SU-DHL-6 (cell line): ENCODE measurements at regions not wholly inside any gene's neighbourhood (a gene's known extent, or its start where the extent isn't known, plus 50 kb on each side); places are given as distances from the start of the nearest gene placed in this dataset.

Source experiments
- H2AFZ ChIP-seq: fragments of 200-600 bp; sonication (generic); 2 replicates; pipeline ENCODE4 v1.6.1; 2014; ENCODE audit warnings: low read depth, mild to moderate bottlenecking, moderate library complexity, mixed read lengths, antibody characterized with exemption, low read length; ENCODE audit not compliant: severe bottlenecking
- H3F3A ChIP-seq: fragments of 200-600 bp; shearing (Covaris generic); 2 replicates; pipeline ENCODE4 v1.6.0; 2016; ENCODE audit warnings: antibody characterized with exemption, mild to moderate bottlenecking; ENCODE audit not compliant: insufficient read depth
- H3K27ac ChIP-seq: fragments of 200-600 bp; sonication (generic); 2 replicates; pipeline ENCODE4 v1.5.1; 2016; ENCODE audit warnings: low read depth, mild to moderate bottlenecking, low read length, moderate library complexity, mixed read lengths
- H3K27me3 ChIP-seq: fragments of 200-600 bp; sonication (generic), shearing (Covaris generic); 2 replicates; pipeline ENCODE4 v1.6.0; 2014; ENCODE audit warnings: mild to moderate bottlenecking, low read length
- H3K36me3 ChIP-seq: fragments of 200-600 bp; sonication (generic); 2 replicates; pipeline ENCODE4 v1.6.1; 2014; ENCODE audit warnings: mild to moderate bottlenecking, low read length, mixed read lengths
- H3K4me2 ChIP-seq: fragments of 300-600, 200-600 bp; shearing (Covaris generic), sonication (generic); 2 replicates; pipeline ENCODE4 v1.6.0; 2014; ENCODE audit warnings: low read length, low read depth, mild to moderate bottlenecking; ENCODE audit not compliant: poor library complexity, severe bottlenecking
- H3K4me3 ChIP-seq: fragments of 200-600 bp; sonication (generic); 2 replicates; pipeline ENCODE4 v1.5.1; 2014; ENCODE audit warnings: antibody characterized with exemption, low read length, mild to moderate bottlenecking, mixed read lengths; ENCODE audit not compliant: insufficient read depth, poor library complexity, severe bottlenecking
- H3K79me2 ChIP-seq: fragments of 200-600 bp; sonication (generic); 2 replicates; pipeline ENCODE4 v1.6.1; 2014; ENCODE audit warnings: mild to moderate bottlenecking, low read length, moderate library complexity; ENCODE audit not compliant: insufficient read depth
- H3K9ac ChIP-seq: fragments of 200-600 bp; sonication (generic); 2 replicates; pipeline ENCODE4 v1.7.0; 2014; ENCODE audit warnings: mild to moderate bottlenecking, low read length
- H3K9me2 ChIP-seq: fragments of 200-600 bp; sonication (generic); replicated peaks from 2 replicates; pipeline ENCODE4 v1.6.1; 2014; ENCODE audit warnings: low read length; ENCODE audit not compliant: insufficient read depth
- H3K9me3 ChIP-seq: fragments of 200-600 bp; sonication (generic); 2 replicates; pipeline ENCODE4 v1.6.1; 2014; ENCODE audit warnings: low read length, mixed read lengths; ENCODE audit not compliant: insufficient read depth
- H4K20me1 ChIP-seq: fragments of 200-600 bp; sonication (generic); 2 replicates; pipeline ENCODE4 v1.6.1; 2014; ENCODE audit warnings: low read depth, mild to moderate bottlenecking, antibody characterized with exemption, low read length, moderate library complexity, mixed read lengths
- CTCF ChIP-seq: fragments of 200-600 bp; sonication (generic); IDR thresholded peaks from one replicate; pipeline ENCODE4 v1.5.1; 2017; ENCODE audit warnings: antibody characterized with exemption, mild to moderate bottlenecking, low read length, moderate library complexity; ENCODE audit not compliant: insufficient read depth, poor library complexity, severe bottlenecking
- EZH2phosphoT487 ChIP-seq: fragments of 200-600 bp; sonication (generic), shearing (Covaris generic); conservative IDR thresholded peaks from 2 replicates; pipeline ENCODE4 v1.6.1; 2018; ENCODE audit warnings: mild to moderate bottlenecking, antibody characterized with exemption, low read length, moderate library complexity, mixed read lengths

GRCh38 chr15:96002890-96003859 lies 327.3 kb upstream of the NR2F2 start:
- no peak overlapping the region for H2AFZ ChIP-seq
- H3F3A ChIP-seq = no peaks in the 10 kb centered on the region
- no peaks in the 10 kb centered on the region for H4K20me1 ChIP-seq
- TF ChIP-seq EZH2phosphoT487 = no peak
- TF ChIP-seq CTCF = no peak
- H3K9ac ChIP-seq = no peak overlapping the region
- no peaks in the 10 kb centered on the region for H3K9me2 ChIP-seq
- no peaks in the 10 kb centered on the region for H3K9me3 ChIP-seq
- H3K4me3 ChIP-seq = no peak overlapping the region
- no peak overlapping the region for H3K27ac ChIP-seq
- H3K27me3 ChIP-seq = no peaks in the 10 kb centered on the region
- H3K79me2 ChIP-seq = no peaks in the 10 kb centered on the region
- no peaks in the 10 kb centered on the region for H3K36me3 ChIP-seq
- no peak overlapping the region for H3K4me2 ChIP-seq

- no peaks in the 10 kb centered on the region for H3K27me3 ChIP-seq
- no peaks in the 10 kb centered on the region for H4K20me1 ChIP-seq
- no peaks in the 10 kb centered on the region for H3K9me2 ChIP-seq
- H3K9me3 ChIP-seq = no peaks in the 10 kb centered on the region
- H3K27ac ChIP-seq = no peak overlapping the region
- H3F3A ChIP-seq = no peaks in the 10 kb centered on the region
- no peaks in the 10 kb centered on the region for H3K36me3 ChIP-seq
- no peak overlapping the region for H2AFZ ChIP-seq
- H3K4me2 ChIP-seq = no peak overlapping the region
- no peaks in the 10 kb centered on the region for H3K79me2 ChIP-seq
- TF ChIP-seq CTCF = no peak
- H3K9ac ChIP-seq = no peak overlapping the region
- H3K4me3 ChIP-seq = no peak overlapping the region
Observed at GRCh38 chr15:96005906-96006305, 324.6 kb upstream of the NR2F2 start.

GRCh38 chr15:96011136-96011535 lies 319.4 kb upstream of the NR2F2 start:
- Histone ChIP-seq H3K9me3 (no peaks in the 10 kb centered on the region), H3K9me2 (no peaks in the 10 kb centered on the region), H3K4me2 (no peak overlapping the region), H2AFZ (no peak overlapping the region), H3K4me3 (no peak overlapping the region), H4K20me1 (no peaks in the 10 kb centered on the region), H3K79me2 (no peaks in the 10 kb centered on the region), H3K9ac (no peak overlapping the region), H3K36me3 (no peaks in the 10 kb centered on the region), H3K27me3 (no peaks in the 10 kb centered on the region), H3F3A (no peaks in the 10 kb centered on the region), H3K27ac (no peak overlapping the region)
- TF ChIP-seq CTCF (no peak), EZH2phosphoT487 (no peak)
